K562 (cell line): ENCODE measurements at regions not wholly inside any gene's neighbourhood (a gene's known extent, or its start where the extent isn't known, plus 50 kb on each side); places are given as distances from the start of the nearest gene placed in this dataset.

Source experiments
- ATAC-seq: fragments of 200-7000 bp; cut with Tn5 transposase; 3 replicates; pipeline ENCODE4 v1.9.1; 2020; ENCODE audit warnings: moderate library complexity
- BruUV-seq: library from RNA; stranded (reverse); fragments of 400-500 nt; replicated peaks from 2 replicates; lab custom pipeline; 2021; lab: Mats Ljungman, UMichigan
- CTCF ChIA-PET: fragments of 300-600 bp; formaldehyde crosslinking; extraction: SDS; loops from one replicate; lab custom pipeline; 2021; ENCODE audit warnings: low intra/inter-chr PET ratio; lab: Yijun Ruan, JAX
- POLR2A ChIA-PET: fragments of 300-600, 350-650 bp; sonication (Branson Sonifier 250); formaldehyde crosslinking; extraction: SDS; loops from one replicate; lab custom pipeline; 2021; ENCODE audit warnings: antibody characterized with exemption, inconsistent platforms; lab: Yijun Ruan, JAX
- DNase-seq, 4 experiments: peaks; one replicate each; pipeline versions ENCODE4 v3.0.0 to v3.0.0-alpha.2; 2011 to 2018; ENCODE audit warnings: low spot score in 3 of 4, mixed read lengths in 3 of 4; ENCODE audit errors: extremely low read depth in 1 of 4
- FAIRE-seq: peaks from 2 replicates; lab custom pipeline; 2011; peaks lifted over from hg19 to GRCh38; lab: Jason Lieb, UNC
- H2AFZ ChIP-seq: 2 replicates; pipeline ENCODE4 v1.6.0; 2011; ENCODE audit warnings: low read depth, low read length, control low read depth, inconsistent platforms
- H3K27ac ChIP-seq: fragments of 200-600 bp; 3 replicates; pipeline ENCODE4 v1.8.0; 2011; ENCODE audit warnings: low read depth, mild to moderate bottlenecking, control low read depth, inconsistent platforms, low read length, moderate library complexity, mixed read lengths; ENCODE audit errors: extremely low read depth
- H3K27me3 ChIP-seq, 2 experiments: fragments of 300-600 bp in 1 of 2; 2 replicates in 1 of 2; 3 replicates in 1 of 2; pipeline versions ENCODE4 v1.6.0 to v1.8.0; 2011; ENCODE audit warnings: inconsistent platforms in 2 of 2, low read length in 2 of 2, mild to moderate bottlenecking in 1 of 2, mixed read lengths in 1 of 2, moderate library complexity in 1 of 2; ENCODE audit not compliant: control insufficient read depth in 2 of 2, insufficient read depth in 2 of 2
- H3K36me3 ChIP-seq: fragments of 300-600 bp; 3 replicates; pipeline ENCODE4 v1.8.0; 2011; ENCODE audit warnings: mild to moderate bottlenecking, low read length, inconsistent platforms; ENCODE audit not compliant: control insufficient read depth, insufficient read depth
- H3K4me1 ChIP-seq, 2 experiments: fragments of 200-600 bp in 1 of 2; replicated peaks in 1 of 2; 2 replicates in 1 of 2; 3 replicates in 1 of 2; pipeline versions ENCODE4 v1.5.1 to v1.8.0; 2011; ENCODE audit warnings: inconsistent platforms in 2 of 2, low read length in 2 of 2, mild to moderate bottlenecking in 1 of 2, mixed read lengths in 1 of 2, moderate library complexity in 1 of 2; ENCODE audit not compliant: control insufficient read depth in 2 of 2, insufficient read depth in 2 of 2
- H3K4me2 ChIP-seq: 2 replicates; pipeline ENCODE4 v1.6.1; 2011; ENCODE audit warnings: low read length, control low read depth, inconsistent platforms, mixed read lengths; ENCODE audit not compliant: insufficient read depth
- H3K4me3 ChIP-seq: fragments of 200-600 bp; sonication (generic), shearing (Covaris generic); 2 replicates; pipeline ENCODE4 v1.5.1; 2016; ENCODE audit warnings: control low read depth, inconsistent platforms
- H3K79me2 ChIP-seq: fragments of 200-600 bp; 3 replicates; pipeline ENCODE4 v1.8.0; 2011; ENCODE audit warnings: low read length, inconsistent platforms; ENCODE audit not compliant: control insufficient read depth, insufficient read depth
- H3K9ac ChIP-seq, 2 experiments: 2 replicates each; pipeline versions ENCODE4 v1.6.0 to v1.6.1; 2011; ENCODE audit warnings: low read depth in 2 of 2, low read length in 2 of 2, control low read depth in 1 of 2, inconsistent platforms in 1 of 2, mild to moderate bottlenecking in 1 of 2, mixed read lengths in 1 of 2; ENCODE audit not compliant: insufficient read depth in 1 of 2
- H3K9me1 ChIP-seq: one replicate; pipeline ENCODE4 v1.6.0; 2011; ENCODE audit warnings: inconsistent platforms, mild to moderate bottlenecking, low read length, moderate library complexity; ENCODE audit not compliant: control insufficient read depth, insufficient read depth
- H3K9me3 ChIP-seq: replicated peaks from 2 replicates; pipeline ENCODE4 v1.5.1; 2011; ENCODE audit warnings: low read depth, low read length, inconsistent platforms; ENCODE audit not compliant: control insufficient read depth, insufficient read depth
- H4K20me1 ChIP-seq: replicated peaks from 2 replicates; pipeline ENCODE4 v1.6.1; 2011; ENCODE audit warnings: low read length, inconsistent platforms, mixed read lengths; ENCODE audit not compliant: control insufficient read depth, insufficient read depth
- BCL6 ChIP-seq: fragments of 250-450 bp; sonication (Bioruptor Pico); IDR thresholded peaks from 2 replicates; pipeline ENCODE4 v1.4.0; 2020
- DPF2 ChIP-seq: fragments of 450-650 bp; IDR thresholded peaks from 2 replicates; pipeline ENCODE4 v1.6.1; 2016
- LARP7 ChIP-seq: fragments of 450-650 bp; IDR thresholded peaks from 2 replicates; pipeline ENCODE4 v1.6.1; 2016
- SAFB2 ChIP-seq: fragments of 200-400 bp; formaldehyde crosslinking; IDR thresholded peaks from 2 replicates; pipeline ENCODE4 v1.6.1; 2018; ENCODE audit warnings: borderline replicate concordance, low read length, low read depth, moderate library complexity; ENCODE audit not compliant: severe bottlenecking
- ZNF165 ChIP-seq: fragments of 250-450 bp; sonication (Bioruptor Pico); IDR thresholded peaks from 2 replicates; pipeline ENCODE4 v1.4.0; 2020; ENCODE audit warnings: borderline replicate concordance
- ZNF696 ChIP-seq: fragments of 250-450 bp; sonication (Bioruptor Pico); conservative IDR thresholded peaks from 2 replicates; pipeline ENCODE4 v1.4.0; 2020; ENCODE audit warnings: mild to moderate bottlenecking, moderate library complexity
- WGBS: fragments of 100-300 bp; shearing (Covaris generic); methylation state at CpG from one replicate; pipeline ENCODE4 v1.1.6; 2016; ENCODE audit warnings: low coverage, mixed read lengths; ENCODE audit not compliant: insufficient coverage; ENCODE audit errors: missing lambda C conversion rate; 5-methylcytosine and 5-hydroxymethylcytosine counted together
- in situ Hi-C: fragments of 300-500 bp; cut with MboI; formaldehyde crosslinking; loops from 4 replicates; pipeline ENCODE4 v1.15.0; 2018; ENCODE audit warnings: inconsistent platforms, mixed read lengths
- intact Hi-C: fragments of 100-400 bp; cut with micrococcal nuclease; formaldehyde crosslinking; loops from 2 replicates; pipeline ENCODE4 v1.14.2; 2022
- TF ChIP-seq, protein P1 (sequence below): fragments of 200-800 bp; sonication (Bioruptor generic); IDR thresholded peaks from 2 replicates; pipeline ENCODE4 v1.6.1; 2017; ENCODE audit warnings: missing genetic modification characterization, missing compliant biosample characterization
- TF ChIP-seq, protein P2 (sequence below), 2 experiments: fragments of 450-650 bp in 1 of 2; sonication (generic) in 1 of 2; formaldehyde crosslinking in 1 of 2; IDR thresholded peaks; 2 replicates each; pipeline versions ENCODE4 v1.7.1 to v1.9.0; 2016 to 2022; ENCODE audit warnings: inconsistent platforms in 1 of 2, mild to moderate bottlenecking in 1 of 2, missing genetic modification reagents in 1 of 2
- TF ChIP-seq, protein P3 (sequence below): fragments of 250-450 bp; sonication (Bioruptor Pico); IDR thresholded peaks from 2 replicates; pipeline ENCODE4 v1.4.0; 2020
- TF ChIP-seq, protein P4 (sequence below), 2 experiments: fragments of 450-650 bp in 1 of 2; sonication (generic) in 1 of 2; formaldehyde crosslinking in 1 of 2; IDR thresholded peaks in 1 of 2; conservative IDR thresholded peaks in 1 of 2; 2 replicates each; pipeline versions ENCODE4 v1.6.1 to v1.8.1; 2016 to 2023; ENCODE audit warnings: mild to moderate bottlenecking in 2 of 2, moderate library complexity in 2 of 2, inconsistent platforms in 1 of 2, missing genetic modification reagents in 1 of 2

DNA sequence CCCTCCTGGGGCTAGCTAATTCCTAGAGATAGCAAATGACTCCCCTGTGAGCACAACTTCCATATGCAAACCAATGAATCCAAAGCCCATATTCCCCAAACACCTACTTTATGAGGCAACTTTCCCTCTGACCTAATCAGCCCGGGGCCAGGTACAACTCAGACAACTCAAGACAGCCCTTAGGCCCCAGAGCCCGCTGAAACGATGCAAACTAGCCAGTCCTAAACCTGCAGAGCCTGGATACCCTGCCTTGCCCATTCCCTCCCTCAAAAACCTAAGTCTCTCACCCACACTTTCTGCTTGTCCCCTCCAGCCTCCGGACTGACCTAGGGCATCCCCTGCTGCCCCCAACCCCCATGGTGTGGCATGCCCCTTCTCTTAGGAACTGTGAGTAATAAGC is 142.8 kb downstream of the ACTR3 start:
- H2AFZ ChIP-seq = no peak overlapping the region
- no peak overlapping the region for H3K4me2 ChIP-seq
- no peak overlapping the region for H3K4me3 ChIP-seq
- DNase-seq (no peak), FAIRE-seq (no peak), ATAC-seq (no peak)
- no peaks in the 10 kb centered on the region for H3K4me1 ChIP-seq
- no peaks in the 10 kb centered on the region for H3K27me3 ChIP-seq
- H4K20me1 ChIP-seq = no peaks in the 10 kb centered on the region
- no peak overlapping the region for H3K27ac ChIP-seq
- no peaks in the 10 kb centered on the region for H3K9me1 ChIP-seq
- BruUV-seq = no TSS peak
- ChIA-PET POLR2A (no interaction called here), CTCF (no interaction called here)
- H3K9ac ChIP-seq = no peak overlapping the region
- H3K79me2 ChIP-seq = no peaks in the 10 kb centered on the region
- H3K9me3 ChIP-seq = no peaks in the 10 kb centered on the region
- 0% methylated on average over 4 of the region's 4 CpGs for WGBS
- no peaks in the 10 kb centered on the region for H3K36me3 ChIP-seq
- in situ Hi-C loops = no loop called here
- intact Hi-C loops = no loop called here
- TF ChIP-seq, protein P1, sequence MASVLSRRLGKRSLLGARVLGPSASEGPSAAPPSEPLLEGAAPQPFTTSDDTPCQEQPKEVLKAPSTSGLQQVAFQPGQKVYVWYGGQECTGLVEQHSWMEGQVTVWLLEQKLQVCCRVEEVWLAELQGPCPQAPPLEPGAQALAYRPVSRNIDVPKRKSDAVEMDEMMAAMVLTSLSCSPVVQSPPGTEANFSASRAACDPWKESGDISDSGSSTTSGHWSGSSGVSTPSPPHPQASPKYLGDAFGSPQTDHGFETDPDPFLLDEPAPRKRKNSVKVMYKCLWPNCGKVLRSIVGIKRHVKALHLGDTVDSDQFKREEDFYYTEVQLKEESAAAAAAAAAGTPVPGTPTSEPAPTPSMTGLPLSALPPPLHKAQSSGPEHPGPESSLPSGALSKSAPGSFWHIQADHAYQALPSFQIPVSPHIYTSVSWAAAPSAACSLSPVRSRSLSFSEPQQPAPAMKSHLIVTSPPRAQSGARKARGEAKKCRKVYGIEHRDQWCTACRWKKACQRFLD = no peak
- TF ChIP-seq DPF2 = no peak
- TF ChIP-seq, protein P2, sequence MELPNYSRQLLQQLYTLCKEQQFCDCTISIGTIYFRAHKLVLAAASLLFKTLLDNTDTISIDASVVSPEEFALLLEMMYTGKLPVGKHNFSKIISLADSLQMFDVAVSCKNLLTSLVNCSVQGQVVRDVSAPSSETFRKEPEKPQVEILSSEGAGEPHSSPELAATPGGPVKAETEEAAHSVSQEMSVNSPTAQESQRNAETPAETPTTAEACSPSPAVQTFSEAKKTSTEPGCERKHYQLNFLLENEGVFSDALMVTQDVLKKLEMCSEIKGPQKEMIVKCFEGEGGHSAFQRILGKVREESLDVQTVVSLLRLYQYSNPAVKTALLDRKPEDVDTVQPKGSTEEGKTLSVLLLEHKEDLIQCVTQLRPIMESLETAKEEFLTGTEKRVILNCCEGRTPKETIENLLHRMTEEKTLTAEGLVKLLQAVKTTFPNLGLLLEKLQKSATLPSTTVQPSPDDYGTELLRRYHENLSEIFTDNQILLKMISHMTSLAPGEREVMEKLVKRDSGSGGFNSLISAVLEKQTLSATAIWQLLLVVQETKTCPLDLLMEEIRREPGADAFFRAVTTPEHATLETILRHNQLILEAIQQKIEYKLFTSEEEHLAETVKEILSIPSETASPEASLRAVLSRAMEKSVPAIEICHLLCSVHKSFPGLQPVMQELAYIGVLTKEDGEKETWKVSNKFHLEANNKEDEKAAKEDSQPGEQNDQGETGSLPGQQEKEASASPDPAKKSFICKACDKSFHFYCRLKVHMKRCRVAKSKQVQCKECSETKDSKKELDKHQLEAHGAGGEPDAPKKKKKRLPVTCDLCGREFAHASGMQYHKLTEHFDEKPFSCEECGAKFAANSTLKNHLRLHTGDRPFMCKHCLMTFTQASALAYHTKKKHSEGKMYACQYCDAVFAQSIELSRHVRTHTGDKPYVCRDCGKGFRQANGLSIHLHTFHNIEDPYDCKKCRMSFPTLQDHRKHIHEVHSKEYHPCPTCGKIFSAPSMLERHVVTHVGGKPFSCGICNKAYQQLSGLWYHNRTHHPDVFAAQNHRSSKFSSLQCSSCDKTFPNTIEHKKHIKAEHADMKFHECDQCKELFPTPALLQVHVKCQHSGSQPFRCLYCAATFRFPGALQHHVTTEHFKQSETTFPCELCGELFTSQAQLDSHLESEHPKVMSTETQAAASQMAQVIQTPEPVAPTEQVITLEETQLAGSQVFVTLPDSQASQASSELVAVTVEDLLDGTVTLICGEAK (IDR thresholded peaks at IDR 0.05) = no peak
- TF ChIP-seq, protein P2 (CRISPR knock-in tag; IDR thresholded peaks at IDR 0.05) = no peak
- no peak for TF ChIP-seq BCL6 (CRISPR knock-in tag)
- TF ChIP-seq SAFB2 = no peak
- TF ChIP-seq, protein P3, sequence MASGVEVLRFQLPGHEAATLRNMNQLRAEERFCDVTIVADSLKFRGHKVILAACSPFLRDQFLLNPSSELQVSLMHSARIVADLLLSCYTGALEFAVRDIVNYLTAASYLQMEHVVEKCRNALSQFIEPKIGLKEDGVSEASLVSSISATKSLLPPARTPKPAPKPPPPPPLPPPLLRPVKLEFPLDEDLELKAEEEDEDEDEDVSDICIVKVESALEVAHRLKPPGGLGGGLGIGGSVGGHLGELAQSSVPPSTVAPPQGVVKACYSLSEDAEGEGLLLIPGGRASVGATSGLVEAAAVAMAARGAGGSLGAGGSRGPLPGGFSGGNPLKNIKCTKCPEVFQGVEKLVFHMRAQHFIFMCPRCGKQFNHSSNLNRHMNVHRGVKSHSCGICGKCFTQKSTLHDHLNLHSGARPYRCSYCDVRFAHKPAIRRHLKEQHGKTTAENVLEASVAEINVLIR (CRISPR knock-in tag) = no peak
- no peak for TF ChIP-seq ZNF696 (CRISPR knock-in tag)
- TF ChIP-seq, protein P4, sequence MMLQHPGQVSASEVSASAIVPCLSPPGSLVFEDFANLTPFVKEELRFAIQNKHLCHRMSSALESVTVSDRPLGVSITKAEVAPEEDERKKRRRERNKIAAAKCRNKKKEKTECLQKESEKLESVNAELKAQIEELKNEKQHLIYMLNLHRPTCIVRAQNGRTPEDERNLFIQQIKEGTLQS (IDR thresholded peaks at IDR 0.05) = no peak
- TF ChIP-seq, protein P4 (CRISPR knock-in tag; conservative IDR thresholded peaks at IDR 0.05) = no peak
- no peak for TF ChIP-seq LARP7
- no peak for TF ChIP-seq ZNF165
